ENCODE measurements at regions not wholly inside any gene's neighbourhood (a gene's known extent, or its start where the extent isn't known, plus 50 kb on each side); places are given as distances from the start of the nearest gene placed in this dataset.

DNA sequence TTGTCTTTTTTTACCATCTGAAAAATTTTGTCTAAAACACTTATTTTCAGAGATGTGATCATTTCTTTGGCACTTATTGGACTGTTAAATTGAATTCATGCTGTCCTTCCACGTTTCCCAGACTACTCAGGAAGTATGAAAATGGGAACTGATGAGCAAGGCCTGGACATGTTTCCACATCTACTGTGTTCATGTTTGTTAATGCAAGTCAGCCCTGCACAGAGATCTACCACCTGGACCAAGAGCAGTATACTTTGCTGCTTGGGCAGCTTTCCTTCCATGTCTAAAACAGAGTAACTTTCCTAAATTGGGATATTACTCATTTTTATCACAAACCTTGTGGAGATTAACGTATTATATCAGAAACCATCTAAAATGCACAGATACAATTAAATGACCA, 687.4 kb downstream of the DIAPH3 start:
- TF ChIP-seq, protein P1, sequence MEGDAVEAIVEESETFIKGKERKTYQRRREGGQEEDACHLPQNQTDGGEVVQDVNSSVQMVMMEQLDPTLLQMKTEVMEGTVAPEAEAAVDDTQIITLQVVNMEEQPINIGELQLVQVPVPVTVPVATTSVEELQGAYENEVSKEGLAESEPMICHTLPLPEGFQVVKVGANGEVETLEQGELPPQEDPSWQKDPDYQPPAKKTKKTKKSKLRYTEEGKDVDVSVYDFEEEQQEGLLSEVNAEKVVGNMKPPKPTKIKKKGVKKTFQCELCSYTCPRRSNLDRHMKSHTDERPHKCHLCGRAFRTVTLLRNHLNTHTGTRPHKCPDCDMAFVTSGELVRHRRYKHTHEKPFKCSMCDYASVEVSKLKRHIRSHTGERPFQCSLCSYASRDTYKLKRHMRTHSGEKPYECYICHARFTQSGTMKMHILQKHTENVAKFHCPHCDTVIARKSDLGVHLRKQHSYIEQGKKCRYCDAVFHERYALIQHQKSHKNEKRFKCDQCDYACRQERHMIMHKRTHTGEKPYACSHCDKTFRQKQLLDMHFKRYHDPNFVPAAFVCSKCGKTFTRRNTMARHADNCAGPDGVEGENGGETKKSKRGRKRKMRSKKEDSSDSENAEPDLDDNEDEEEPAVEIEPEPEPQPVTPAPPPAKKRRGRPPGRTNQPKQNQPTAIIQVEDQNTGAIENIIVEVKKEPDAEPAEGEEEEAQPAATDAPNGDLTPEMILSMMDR (IDR thresholded peaks at IDR 0.05), result no peak
- TF ChIP-seq POLR2AphosphoS5 (IDR thresholded peaks at IDR 0.05), result no peak
- TF ChIP-seq POLR2A (IDR thresholded peaks at IDR 0.05), result no peak

All from prostate gland (tissue), 2 donors.